ENCODE measurements at regions not wholly inside any gene's neighbourhood (a gene's known extent, or its start where the extent isn't known, plus 50 kb on each side); places are given as distances from the start of the nearest gene placed in this dataset.

- in situ Hi-C loops (cut with MboI; ENCODE audit: low pct_unique_long_range_greater_than_20kb, low sequenced_read_pairs) = no loop called here
- DNase-seq = no peak
Observed at GRCh38 chr18:56545464-56545863, 92.9 kb downstream of the TXNL1 start.

GRCh38 chr18:56542476-56542875 is 95.9 kb downstream of the TXNL1 start:
- in situ Hi-C loops (cut with MboI; ENCODE audit: low pct_unique_long_range_greater_than_20kb, low sequenced_read_pairs) = no loop called here
- peak; percentile 38 for DNase-seq

GRCh38 chr18:56541793-56542192 is 96.6 kb downstream of the TXNL1 start:
- DNase-seq = peak; percentile 23
- in situ Hi-C loops (cut with MboI; ENCODE audit: low pct_unique_long_range_greater_than_20kb, low sequenced_read_pairs) = no loop called here

- DNase-seq = no peak
- in situ Hi-C loops (cut with MboI; ENCODE audit: low pct_unique_long_range_greater_than_20kb, low sequenced_read_pairs) = no loop called here
Observed at GRCh38 chr18:56541340-56541739, 97.1 kb downstream of the TXNL1 start.

GRCh38 chr18:56538746-56539145 is 99.6 kb downstream of the TXNL1 start:
- DNase-seq = no peak
- in situ Hi-C loops (cut with MboI; ENCODE audit: low pct_unique_long_range_greater_than_20kb, low sequenced_read_pairs) = no loop called here

- in situ Hi-C loops (cut with MboI; ENCODE audit: low pct_unique_long_range_greater_than_20kb, low sequenced_read_pairs) = no loop called here
- DNase-seq = no peak
Observed at GRCh38 chr18:56532176-56532840, 106.1 kb downstream of the TXNL1 start.

GRCh38 chr18:56522816-56523215 is 115.6 kb downstream of the TXNL1 start:
- DNase-seq = no peak

GRCh38 chr18:56521263-56521662 is 117.1 kb downstream of the TXNL1 start:
- in situ Hi-C loops (cut with MboI; ENCODE audit: low pct_unique_long_range_greater_than_20kb, low sequenced_read_pairs) = no loop called here

More at GRCh38 chr18:56522816-56523215, 115.6 kb downstream of the TXNL1 start:
- in situ Hi-C loops (cut with MboI; ENCODE audit: low pct_unique_long_range_greater_than_20kb, low sequenced_read_pairs) = no loop called here

GRCh38 chr18:56517761-56518160 is 120.6 kb downstream of the TXNL1 start:
- in situ Hi-C loops (cut with MboI; ENCODE audit: low pct_unique_long_range_greater_than_20kb, low sequenced_read_pairs) = no loop called here
- no peak for DNase-seq

More at GRCh38 chr18:56521263-56521662, 117.1 kb downstream of the TXNL1 start:
- DNase-seq = no peak

- no peak for DNase-seq
- in situ Hi-C loops (cut with MboI; ENCODE audit: low pct_unique_long_range_greater_than_20kb, low sequenced_read_pairs) = no loop called here
Observed at GRCh38 chr18:56517196-56517595, 121.2 kb downstream of the TXNL1 start.

- in situ Hi-C loops (cut with MboI; ENCODE audit: low pct_unique_long_range_greater_than_20kb, low sequenced_read_pairs) = no loop called here
- no peak for DNase-seq
Observed at GRCh38 chr18:56516789-56517188, 121.6 kb downstream of the TXNL1 start.

- in situ Hi-C loops (cut with MboI; ENCODE audit: low pct_unique_long_range_greater_than_20kb, low sequenced_read_pairs) = no loop called here
- DNase-seq = no peak
Observed at GRCh38 chr18:56515522-56515921, 122.9 kb downstream of the TXNL1 start.

- no peak for DNase-seq
Observed at GRCh38 chr18:56511996-56512395, 126.4 kb downstream of the TXNL1 start.

GRCh38 chr18:56510108-56510507 is 128.3 kb downstream of the TXNL1 start:
- in situ Hi-C loops (cut with MboI; ENCODE audit: low pct_unique_long_range_greater_than_20kb, low sequenced_read_pairs) = no loop called here
- no peak for DNase-seq

More at GRCh38 chr18:56511996-56512395, 126.4 kb downstream of the TXNL1 start:
- in situ Hi-C loops (cut with MboI; ENCODE audit: low pct_unique_long_range_greater_than_20kb, low sequenced_read_pairs) = no loop called here

GRCh38 chr18:56509656-56510055 is 128.7 kb downstream of the TXNL1 start:
- DNase-seq = peak; percentile 18
- in situ Hi-C loops (cut with MboI; ENCODE audit: low pct_unique_long_range_greater_than_20kb, low sequenced_read_pairs) = no loop called here

GRCh38 chr18:56508370-56509036 is 129.9 kb downstream of the TXNL1 start:
- DNase-seq = peak; percentile 34
- in situ Hi-C loops (cut with MboI; ENCODE audit: low pct_unique_long_range_greater_than_20kb, low sequenced_read_pairs) = no loop called here

- in situ Hi-C loops (cut with MboI; ENCODE audit: low pct_unique_long_range_greater_than_20kb, low sequenced_read_pairs) = no loop called here
- DNase-seq = no peak
Observed at GRCh38 chr18:56505971-56506370, 132.4 kb downstream of the TXNL1 start.

- in situ Hi-C loops (cut with MboI; ENCODE audit: low pct_unique_long_range_greater_than_20kb, low sequenced_read_pairs) = no loop called here
Observed at GRCh38 chr18:56505293-56505692, 133.1 kb downstream of the TXNL1 start.

GRCh38 chr18:56501896-56502295 is 136.5 kb downstream of the TXNL1 start:
- in situ Hi-C loops (cut with MboI; ENCODE audit: low pct_unique_long_range_greater_than_20kb, low sequenced_read_pairs) = no loop called here

More at GRCh38 chr18:56505293-56505692, 133.1 kb downstream of the TXNL1 start:
- no peak for DNase-seq

GRCh38 chr18:56495884-56496283 is 142.5 kb downstream of the TXNL1 start:
- in situ Hi-C loops (cut with MboI; ENCODE audit: low pct_unique_long_range_greater_than_20kb, low sequenced_read_pairs) = no loop called here
- no peak for DNase-seq

More at GRCh38 chr18:56501896-56502295, 136.5 kb downstream of the TXNL1 start:
- DNase-seq = no peak

- DNase-seq = no peak
- in situ Hi-C loops (cut with MboI; ENCODE audit: low pct_unique_long_range_greater_than_20kb, low sequenced_read_pairs) = no loop called here
Observed at GRCh38 chr18:56493531-56493930, 144.9 kb downstream of the TXNL1 start.

Data from KBM-7 (cell line).